ENCODE measurements at regions not wholly inside any gene's neighbourhood (a gene's known extent, or its start where the extent isn't known, plus 50 kb on each side); places are given as distances from the start of the nearest gene placed in this dataset.

DNA sequence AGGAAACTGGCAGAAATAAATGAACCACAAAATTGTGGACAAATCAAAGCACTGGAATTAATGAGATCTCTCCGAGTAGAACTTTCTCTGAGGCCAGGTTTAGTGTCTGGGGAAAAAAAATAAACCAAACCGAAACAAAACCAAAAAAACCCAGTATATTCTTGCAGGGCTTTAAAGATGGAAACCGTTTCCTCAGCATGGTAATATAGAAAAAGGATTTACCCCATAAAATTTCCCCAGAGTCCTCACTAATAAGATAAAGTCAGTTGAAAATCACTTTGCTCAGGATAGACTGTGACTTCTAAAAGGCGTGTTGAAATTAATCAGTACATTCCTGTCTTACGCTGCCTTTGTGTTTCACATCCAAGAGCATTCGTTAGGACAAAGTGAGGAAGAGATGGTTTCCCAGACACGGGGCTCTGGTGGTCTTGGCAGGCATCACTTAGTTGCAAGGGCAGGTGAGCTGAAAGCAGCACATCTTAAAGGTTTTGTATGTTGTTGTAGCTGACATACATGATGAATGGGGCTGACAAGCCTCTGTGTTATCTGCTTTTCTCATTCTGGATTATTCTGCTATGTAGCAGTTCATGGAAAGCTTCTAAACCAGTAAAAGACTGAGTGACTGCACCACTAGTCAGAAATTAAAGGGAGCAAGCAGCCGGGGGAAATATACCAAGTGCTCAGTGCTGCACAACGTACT, 85.2 kb upstream of the PRL start:
- TF ChIP-seq POLR2AphosphoS5 (IDR thresholded peaks at IDR 0.05; ENCODE audit: low read depth, low read length) (no peak), POLR2A (IDR thresholded peaks at IDR 0.05; ENCODE audit: low read depth, low read length) (no peak), TAF1 (IDR thresholded peaks at IDR 0.05; ENCODE audit: borderline replicate concordance, low read depth, low read length) (no peak)

Measured in GM12892 (cell line).